H9 (cell line): ENCODE measurements at regions not wholly inside any gene's neighbourhood (a gene's known extent, or its start where the extent isn't known, plus 50 kb on each side); places are given as distances from the start of the nearest gene placed in this dataset.

Source experiments
- DNase-seq: peaks from one replicate; pipeline ENCODE4 v3.0.0-alpha.2; 2017
- H2AFZ ChIP-seq: one replicate; pipeline ENCODE4 v1.6.1; 2013; ENCODE audit warnings: mild to moderate bottlenecking, low read length, control low read depth, moderate library complexity
- H2AK5ac ChIP-seq: 2 replicates; pipeline ENCODE4 v1.6.1; 2013; ENCODE audit warnings: low read length, control low read depth, mixed read lengths; ENCODE audit not compliant: insufficient read length
- H2BK120ac ChIP-seq: one replicate; pipeline ENCODE4 v1.6.1; 2013; ENCODE audit warnings: low read depth, mild to moderate bottlenecking, low read length, control low read depth, inconsistent platforms; ENCODE audit not compliant: poor library complexity, severe bottlenecking
- H2BK12ac ChIP-seq: 2 replicates; pipeline ENCODE4 v1.6.1; 2013; ENCODE audit warnings: low read length, control low read depth, mixed read lengths, low read depth; ENCODE audit not compliant: insufficient read length
- H2BK15ac ChIP-seq: 2 replicates; pipeline ENCODE4 v1.6.1; 2013; ENCODE audit warnings: low read depth, low read length, control low read depth
- H2BK20ac ChIP-seq: one replicate; pipeline ENCODE4 v1.6.1; 2013; ENCODE audit warnings: low read depth, mild to moderate bottlenecking, low read length, control low read depth, inconsistent platforms; ENCODE audit not compliant: poor library complexity, severe bottlenecking
- H2BK5ac ChIP-seq: 2 replicates; pipeline ENCODE4 v1.6.1; 2013; ENCODE audit warnings: low read length, control low read depth, mixed read lengths; ENCODE audit not compliant: insufficient read length
- H3K14ac ChIP-seq: 2 replicates; pipeline ENCODE4 v1.6.1; 2013; ENCODE audit warnings: low read length, control low read depth; ENCODE audit not compliant: insufficient read depth
- H3K18ac ChIP-seq: 2 replicates; pipeline ENCODE4 v1.6.1; 2013; ENCODE audit warnings: low read depth, mild to moderate bottlenecking, mixed read lengths, low read length, control low read depth; ENCODE audit not compliant: insufficient read length
- H3K23ac ChIP-seq: 2 replicates; pipeline ENCODE4 v1.6.1; 2013; ENCODE audit warnings: low read length, control low read depth, mixed read lengths, low read depth; ENCODE audit not compliant: insufficient read length
- H3K23me2 ChIP-seq: 2 replicates; pipeline ENCODE4 v1.6.1; 2013; ENCODE audit warnings: low read depth, mild to moderate bottlenecking, mixed read lengths, low read length, control low read depth; ENCODE audit not compliant: insufficient read length, poor library complexity, severe bottlenecking
- H3K27ac ChIP-seq: 2 replicates; pipeline ENCODE4 v1.5.1; 2013; ENCODE audit warnings: low read length, control low read depth, mixed read lengths, low read depth; ENCODE audit not compliant: insufficient read length
- H3K27me3 ChIP-seq: 2 replicates; pipeline ENCODE4 v1.6.1; 2013; ENCODE audit warnings: low read length, control low read depth, inconsistent platforms; ENCODE audit not compliant: insufficient read depth
- H3K4ac ChIP-seq: 2 replicates; pipeline ENCODE4 v1.6.1; 2013; ENCODE audit warnings: low read depth, mild to moderate bottlenecking, control low read depth, inconsistent platforms, low read length, moderate library complexity
- H3K4me1 ChIP-seq: 2 replicates; pipeline ENCODE4 v1.6.1; 2013; ENCODE audit warnings: low read length, control low read depth, inconsistent platforms; ENCODE audit not compliant: insufficient read depth
- H3K4me2 ChIP-seq: 2 replicates; pipeline ENCODE4 v1.6.1; 2013; ENCODE audit warnings: low read length, control low read depth, mixed read lengths; ENCODE audit not compliant: insufficient read length, insufficient read depth
- H3K56ac ChIP-seq: 2 replicates; pipeline ENCODE4 v1.6.1; 2013; ENCODE audit warnings: low read depth, mild to moderate bottlenecking, mixed read lengths, low read length, control low read depth; ENCODE audit not compliant: insufficient read length
- H3K79me1 ChIP-seq: 2 replicates; pipeline ENCODE4 v1.6.1; 2013; ENCODE audit warnings: low read depth, mild to moderate bottlenecking, moderate library complexity, low read length, control low read depth, inconsistent platforms; ENCODE audit not compliant: insufficient read depth, poor library complexity, severe bottlenecking
- H3K79me2 ChIP-seq: 2 replicates; pipeline ENCODE4 v1.6.1; 2013; ENCODE audit warnings: low read length, control low read depth, inconsistent platforms; ENCODE audit not compliant: insufficient read depth
- H3K9ac ChIP-seq: 2 replicates; pipeline ENCODE4 v1.6.1; 2013; ENCODE audit warnings: low read length, control low read depth, mixed read lengths; ENCODE audit not compliant: insufficient read length; ENCODE audit errors: extremely low read depth
- H3K9me3 ChIP-seq: one replicate; pipeline ENCODE4 v1.6.1; 2013; ENCODE audit warnings: low read depth, low read length, inconsistent platforms; ENCODE audit not compliant: control insufficient read depth
- H3T11ph ChIP-seq: one replicate; pipeline ENCODE4 v1.6.1; 2013; ENCODE audit warnings: mild to moderate bottlenecking, low read length, control low read depth, inconsistent platforms
- H4K20me1 ChIP-seq: one replicate; pipeline ENCODE4 v1.6.1; 2013; ENCODE audit not compliant: control insufficient read depth, insufficient read length, insufficient read depth
- H4K5ac ChIP-seq: 2 replicates; pipeline ENCODE4 v1.6.1; 2013; ENCODE audit warnings: low read depth, mild to moderate bottlenecking, mixed read lengths, low read length, control low read depth; ENCODE audit not compliant: insufficient read length
- H4K8ac ChIP-seq: replicated peaks from 2 replicates; pipeline ENCODE4 v1.6.1; 2013; ENCODE audit warnings: low read length, control low read depth, mixed read lengths, low read depth; ENCODE audit not compliant: insufficient read length
- H4K91ac ChIP-seq: 2 replicates; pipeline ENCODE4 v1.6.1; 2013; ENCODE audit warnings: low read depth, mild to moderate bottlenecking, moderate library complexity, mixed read lengths, low read length, control low read depth; ENCODE audit not compliant: insufficient read length
- H3K27ac Mint-ChIP-seq, 3 experiments: 2 replicates in 2 of 3; 3 replicates in 1 of 3; pipeline ENCODE4 v1.8.0; 2020 to 2021; ENCODE audit warnings: mixed read lengths in 3 of 3, mild to moderate bottlenecking in 1 of 3, moderate library complexity in 1 of 3
- H3K27me3 Mint-ChIP-seq: 2 replicates; pipeline ENCODE4 v1.8.0; 2021; ENCODE audit warnings: low read depth, mild to moderate bottlenecking, moderate library complexity, mixed read lengths
- H3K36me3 Mint-ChIP-seq, 3 experiments: 2 replicates in 2 of 3; 3 replicates in 1 of 3; pipeline ENCODE4 v1.8.0; 2020 to 2021; ENCODE audit warnings: low read depth in 3 of 3, mixed read lengths in 3 of 3; ENCODE audit not compliant: insufficient read depth in 1 of 3
- H3K4me1 Mint-ChIP-seq, 2 experiments: 2 replicates each; pipeline ENCODE4 v1.8.0; 2020; ENCODE audit warnings: mixed read lengths in 2 of 2
- H3K4me3 Mint-ChIP-seq, 2 experiments: 2 replicates in 1 of 2; 3 replicates in 1 of 2; pipeline ENCODE4 v1.8.0; 2020 to 2021; ENCODE audit warnings: mild to moderate bottlenecking in 2 of 2, mixed read lengths in 2 of 2, moderate library complexity in 1 of 2
- H3K9me3 Mint-ChIP-seq, 2 experiments: 2 replicates in 1 of 2; 3 replicates in 1 of 2; pipeline ENCODE4 v1.8.0; 2020; ENCODE audit warnings: mild to moderate bottlenecking in 2 of 2, mixed read lengths in 2 of 2, moderate library complexity in 1 of 2
- CTCF ChIP-seq: fragments of 200-600 bp; sonication (generic); conservative IDR thresholded peaks from 3 replicates; pipeline ENCODE4 v1.8.0; 2021; ENCODE audit warnings: antibody characterized with exemption, mild to moderate bottlenecking
- WGBS: extraction: QIAGEN DNeasy Blood & Tissue Kit; methylation state at CpG from one replicate; pipeline ENCODE4 v1.1.7; 2013; ENCODE audit warnings: missing lambda C conversion rate, low lambda C conversion rate, mixed read lengths; ENCODE audit not compliant: insufficient read length; ENCODE audit errors: extremely low coverage; 5-methylcytosine and 5-hydroxymethylcytosine counted together

GRCh38 chr2:163389838-163390237 is 346.0 kb downstream of the FIGN start:
- Histone ChIP-seq H4K91ac (no peak overlapping the region), H3K23ac (no peak overlapping the region), H2BK12ac (no peak overlapping the region), H3K56ac (no peak overlapping the region), H3K4ac (no peak overlapping the region), H3K4me2 (no peak overlapping the region), H3K27ac (no peak overlapping the region), H4K8ac (no peak overlapping the region), H3K23me2 (no peaks in the 10 kb centered on the region), H3K14ac (no peak overlapping the region), H4K5ac (no peak overlapping the region), H3K4me1 (no peaks in the 10 kb centered on the region), H2BK20ac (no peak overlapping the region), H2AK5ac (no peak overlapping the region), H2BK15ac (no peak overlapping the region), H3K9me3 (no peaks in the 10 kb centered on the region), H2BK5ac (no peak overlapping the region), H3K79me1 (no peaks in the 10 kb centered on the region), H2AFZ (no peak overlapping the region), H3K18ac (no peak overlapping the region), H3K27me3 (no peaks in the 10 kb centered on the region), H3K79me2 (no peaks in the 10 kb centered on the region), H3K9ac (no peak overlapping the region), H2BK120ac (no peak overlapping the region), H4K20me1 (no peaks in the 10 kb centered on the region), H3T11ph (no peak overlapping the region)
- no peak for TF ChIP-seq CTCF
- no CpG with 5 or more reads among the region's 2 CpGs for WGBS
- Mint-ChIP-seq H3K27me3 (no peaks in the 10 kb centered on the region), H3K9me3 (no peaks in the 10 kb centered on the region), H3K4me3 (no peak overlapping the region), H3K27ac (no peak overlapping the region), H3K4me1 (no peaks in the 10 kb centered on the region), H3K36me3 (no peaks in the 10 kb centered on the region)
- no peak for DNase-seq
